Heart left ventricle (tissue), 16 donors: ENCODE measurements at regions not wholly inside any gene's neighbourhood (a gene's known extent, or its start where the extent isn't known, plus 50 kb on each side); places are given as distances from the start of the nearest gene placed in this dataset.
"Not testable (repeated sequence)": the region's sequence is repeated elsewhere in the genome, so short reads cannot be mapped to it uniquely, and the experiment has no call there.

Experiments used
- ATAC-seq, 4 donors: fragments of 200-7000 bp; cut with Tn5 transposase; one replicate each; pipeline ENCODE4 v1.9.1; 2020 to 2022; ENCODE audit warnings: moderate library complexity in 4 of 4, mild to moderate bottlenecking in 3 of 4, moderate number of reproducible peaks in 1 of 4
- DNase-seq, 5 donors: peaks; one replicate each; pipeline ENCODE4 v3.0.0-alpha.2; 2020
- H3K27ac ChIP-seq, 12 donors: fragments of 200-600 bp; sonication (generic) in 4 of 12; one replicate each; pipeline versions ENCODE4 v1.5.0 to v1.8.0; 2016 to 2022; ENCODE audit warnings: mild to moderate bottlenecking in 2 of 12
- H3K27me3 ChIP-seq, 9 donors: fragments of 200-600 bp; sonication (generic) in 2 of 9; one replicate each; pipeline versions ENCODE4 v1.5.1 to v1.8.0; 2016 to 2022; ENCODE audit warnings: mild to moderate bottlenecking in 3 of 9
- H3K36me3 ChIP-seq, 9 donors: fragments of 200-600 bp; sonication (generic) in 2 of 9; one replicate each; pipeline versions ENCODE4 v1.5.0 to v1.8.0; 2018 to 2022; ENCODE audit warnings: mild to moderate bottlenecking in 2 of 9
- H3K4me1 ChIP-seq, 12 donors: fragments of 200-600 bp; sonication (generic) in 4 of 12; one replicate each; pipeline versions ENCODE4 v1.5.0 to v1.8.0; 2016 to 2022; ENCODE audit warnings: mild to moderate bottlenecking in 3 of 12
- H3K4me3 ChIP-seq, 12 donors: fragments of 200-600 bp; sonication (generic) in 4 of 12; one replicate each; pipeline versions ENCODE4 v1.5.0 to v1.8.0; 2017 to 2022; ENCODE audit warnings: mild to moderate bottlenecking in 9 of 12, moderate library complexity in 4 of 12
- H3K9me3 ChIP-seq, 12 donors: fragments of 200-600 bp; sonication (generic) in 4 of 12; one replicate each; pipeline versions ENCODE4 v1.5.0 to v1.8.0; 2016 to 2022; ENCODE audit warnings: mild to moderate bottlenecking in 1 of 12
- CTCF ChIP-seq, 12 donors: fragments of 200-600 bp; sonication (generic) in 4 of 12; IDR thresholded peaks; one replicate each; pipeline versions ENCODE4 v1.5.0 to v1.8.0; 2018 to 2022; ENCODE audit warnings: antibody characterized with exemption in 12 of 12, mild to moderate bottlenecking in 5 of 12
- POLR2A ChIP-seq, 2 donors: fragments of 450-650 bp; IDR thresholded peaks; one replicate each; pipeline ENCODE4 v1.6.1; 2017; ENCODE audit warnings: antibody characterized with exemption in 2 of 2, mild to moderate bottlenecking in 2 of 2, moderate library complexity in 2 of 2
- WGBS, 4 donors: extraction: QIAGEN DNeasy Blood & Tissue Kit in 2 of 4; methylation state at CpG; one replicate each; pipeline versions ENCODE4 v1.1.5 to v1.1.7; 2013 to 2018; 5-methylcytosine and 5-hydroxymethylcytosine counted together
- intact Hi-C, 10 donors: fragments of 100-400 bp; cut with DNase I; formaldehyde crosslinking; loops; one replicate each; pipeline versions ENCODE4 v1.11.1 to v1.14.2; 2022
- donor health status: ischemic (EF 13 %, LVEDD 7.1; RV severe dilation, severe dysfunction).
- donor health status: healthy with polysubstance abuse.
- donor health status: DM: no; HTN: yes; CAD: no.
- donor health status: DM: no; HTN: no; CAD: no.
- donor health status: ischemic (EF 25% LVEDD 6.9; RV normal size, moderate dysfunction).
- donor health status: ischemic (EF 25% LVEDD 5.7; RV mildly dilated, moderate dysfunction).
- donor health status: healthy.
- donor health status: DM: yes; HTN: yes; CAD: no.
- donor health status: ischemic (EF 35%, LVEDD 5.7; RV mildly dilated, moderate dysfunction).
- donor health status: nonischemic (EF 11% LVEDD 7.7; RV severe dilation, severe dysfunction).
- donor health status: DM: yes; HTN: yes; CAD: no.
- donor health status: PGD.
- donor health status: ischemic (EF 29% LVEDD 5.4; RV normal size, mild dysfunction).
- donor health status: nonischemic (EF 23%, LVEDD 6.1; RV moderate dilation, normal function).

- ATAC-seq (no peak), DNase-seq (no peak)
- Histone ChIP-seq H3K4me1 (no peaks in the 10 kb centered on the region), H3K27ac (no peak overlapping the region), H3K27me3 (no peaks in the 10 kb centered on the region), H3K4me3 (no peak overlapping the region), H3K36me3 (no peaks in the 10 kb centered on the region), H3K9me3 (no peaks in the 10 kb centered on the region)
- 79 to 88% (median 85%) methylated on average over 3 of the region's 3 CpGs for WGBS, 4 donors
- intact Hi-C loops: no loop called here
- TF ChIP-seq CTCF (IDR thresholded peaks at IDR 0.05): no peak
These were observed 818.8 kb downstream of the PLCL1 start for GRCh38 chr2:198622986-198623730.

GRCh38 chr2:198615972-198616371 lies 811.6 kb downstream of the PLCL1 start:
- Histone ChIP-seq H3K36me3 (no peaks in the 10 kb centered on the region), H3K27me3 (no peaks in the 10 kb centered on the region), H3K4me3 (no peak overlapping the region), H3K9me3 (no peaks in the 10 kb centered on the region), H3K27ac (no peak overlapping the region), H3K4me1 (no peaks in the 10 kb centered on the region)
- intact Hi-C loops: no loop called here
- TF ChIP-seq CTCF (IDR thresholded peaks at IDR 0.05) (no peak), POLR2A (IDR thresholded peaks at IDR 0.05) (no peak)
- no peak for ATAC-seq
- DNase-seq: no peak
- WGBS, 4 donors: 70 to 83% (median 80%) methylated on average over 4 of the region's 4 CpGs

GRCh38 chr2:198611201-198611600 lies 806.8 kb downstream of the PLCL1 start:
- no peaks in the 10 kb centered on the region for H3K36me3 ChIP-seq
- H3K27me3 ChIP-seq: no peaks in the 10 kb centered on the region
- ATAC-seq (no peak), DNase-seq (no peak)
- H3K9me3 ChIP-seq: no peaks in the 10 kb centered on the region
- TF ChIP-seq CTCF (IDR thresholded peaks at IDR 0.05) (no peak), POLR2A (IDR thresholded peaks at IDR 0.05) (no peak)
- no peak overlapping the region for H3K4me3 ChIP-seq
- intact Hi-C loops: no loop called here
- H3K4me1 ChIP-seq: no peaks in the 10 kb centered on the region
- H3K27ac ChIP-seq: no peak overlapping the region
- 72 to 80% (median 76%) methylated on average over 3 of the region's 3 CpGs for WGBS, 4 donors

GRCh38 chr2:198604599-198604998 lies 800.2 kb downstream of the PLCL1 start:
- no peak for TF ChIP-seq POLR2A (IDR thresholded peaks at IDR 0.05)
- TF ChIP-seq CTCF (IDR thresholded peaks at IDR 0.05): no peak
- H3K36me3 ChIP-seq: no peaks in the 10 kb centered on the region
- intact Hi-C loops: no loop called here
- 96 to 99% (median 97%) methylated on average over 1 of the region's 1 CpG for WGBS, 4 donors
- no peak overlapping the region for H3K4me3 ChIP-seq
- ATAC-seq: no peak
- H3K4me1 ChIP-seq: no peaks in the 10 kb centered on the region
- no peaks in the 10 kb centered on the region for H3K9me3 ChIP-seq
- no peaks in the 10 kb centered on the region for H3K27me3 ChIP-seq
- DNase-seq: no peak
- no peak overlapping the region for H3K27ac ChIP-seq

GRCh38 chr2:198602986-198603385 lies 798.6 kb downstream of the PLCL1 start:
- H3K27ac ChIP-seq, H3K36me3 ChIP-seq, H3K27me3 ChIP-seq, DNase-seq, H3K9me3 ChIP-seq, intact Hi-C loops, H3K4me1 ChIP-seq, H3K4me3 ChIP-seq, ATAC-seq: not testable (repeated sequence)
- 93 to 95% (median 95%) methylated on average over 15 of the region's 15 CpGs for WGBS, 4 donors
